OCI-LY7 (cell line): ENCODE measurements at regions not wholly inside any gene's neighbourhood (a gene's known extent, or its start where the extent isn't known, plus 50 kb on each side); places are given as distances from the start of the nearest gene placed in this dataset.

Experiments
- EZH2phosphoT487 ChIP-seq: fragments of 200-600 bp; sonication (generic); IDR thresholded peaks from 2 replicates; pipeline ENCODE4 v1.6.1; 2018; ENCODE audit warnings: low read depth, borderline replicate concordance, mild to moderate bottlenecking, mixed run types, antibody characterized with exemption, low read length, moderate library complexity, mixed read lengths
- TF ChIP-seq, protein P1 (sequence below): fragments of 200-600 bp; sonication (generic); conservative IDR thresholded peaks from 2 replicates; pipeline ENCODE4 v1.5.1; 2014; ENCODE audit warnings: mild to moderate bottlenecking, antibody characterized with exemption, low read length, moderate library complexity, mixed read lengths

DNA sequence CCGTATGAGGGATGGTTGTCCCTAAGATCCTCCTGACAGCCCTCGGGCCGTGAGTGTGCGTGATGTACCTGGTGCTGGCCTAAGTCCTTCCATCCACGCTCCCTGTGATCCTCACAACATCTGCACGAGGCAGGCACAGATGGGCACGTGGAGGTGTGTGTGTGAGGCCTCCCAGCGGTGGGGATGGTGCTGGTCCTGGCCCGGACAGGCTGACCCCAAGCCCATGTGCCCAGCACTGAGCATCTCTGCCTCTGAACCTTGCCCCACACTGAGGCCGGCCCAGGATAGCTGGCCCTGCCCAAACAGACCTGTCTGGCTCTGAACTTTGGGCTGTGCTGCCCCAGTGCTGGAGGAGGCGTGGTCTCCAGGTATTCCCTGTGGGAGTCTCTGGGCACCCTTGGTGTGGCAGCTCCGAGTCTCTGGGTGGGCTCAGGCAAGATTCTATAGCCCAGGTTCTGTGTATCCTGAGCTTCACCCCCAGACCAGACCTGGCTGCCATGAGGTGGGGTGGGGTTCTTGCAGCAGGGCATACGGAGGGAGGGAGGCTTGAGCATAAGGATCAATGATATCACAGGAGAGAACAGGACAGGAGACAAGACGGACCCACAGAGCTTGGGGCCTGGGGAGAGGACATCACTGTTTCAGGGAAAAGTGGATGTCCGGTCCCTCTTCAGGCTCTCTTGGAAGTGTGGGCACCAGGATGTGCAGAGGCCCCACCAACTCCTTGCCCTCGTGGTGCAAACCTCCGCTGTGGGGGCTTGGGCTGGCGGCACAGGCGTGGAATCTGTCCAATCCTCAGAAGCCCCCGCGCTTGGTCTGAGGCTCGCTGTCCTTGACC is 881.8 kb downstream of the BRD1 start:
- TF ChIP-seq, protein P1, sequence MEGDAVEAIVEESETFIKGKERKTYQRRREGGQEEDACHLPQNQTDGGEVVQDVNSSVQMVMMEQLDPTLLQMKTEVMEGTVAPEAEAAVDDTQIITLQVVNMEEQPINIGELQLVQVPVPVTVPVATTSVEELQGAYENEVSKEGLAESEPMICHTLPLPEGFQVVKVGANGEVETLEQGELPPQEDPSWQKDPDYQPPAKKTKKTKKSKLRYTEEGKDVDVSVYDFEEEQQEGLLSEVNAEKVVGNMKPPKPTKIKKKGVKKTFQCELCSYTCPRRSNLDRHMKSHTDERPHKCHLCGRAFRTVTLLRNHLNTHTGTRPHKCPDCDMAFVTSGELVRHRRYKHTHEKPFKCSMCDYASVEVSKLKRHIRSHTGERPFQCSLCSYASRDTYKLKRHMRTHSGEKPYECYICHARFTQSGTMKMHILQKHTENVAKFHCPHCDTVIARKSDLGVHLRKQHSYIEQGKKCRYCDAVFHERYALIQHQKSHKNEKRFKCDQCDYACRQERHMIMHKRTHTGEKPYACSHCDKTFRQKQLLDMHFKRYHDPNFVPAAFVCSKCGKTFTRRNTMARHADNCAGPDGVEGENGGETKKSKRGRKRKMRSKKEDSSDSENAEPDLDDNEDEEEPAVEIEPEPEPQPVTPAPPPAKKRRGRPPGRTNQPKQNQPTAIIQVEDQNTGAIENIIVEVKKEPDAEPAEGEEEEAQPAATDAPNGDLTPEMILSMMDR, result no peak
- no peak for TF ChIP-seq EZH2phosphoT487
